ENCODE measurements at regions not wholly inside any gene's neighbourhood (a gene's known extent, or its start where the extent isn't known, plus 50 kb on each side); places are given as distances from the start of the nearest gene placed in this dataset.

DNA sequence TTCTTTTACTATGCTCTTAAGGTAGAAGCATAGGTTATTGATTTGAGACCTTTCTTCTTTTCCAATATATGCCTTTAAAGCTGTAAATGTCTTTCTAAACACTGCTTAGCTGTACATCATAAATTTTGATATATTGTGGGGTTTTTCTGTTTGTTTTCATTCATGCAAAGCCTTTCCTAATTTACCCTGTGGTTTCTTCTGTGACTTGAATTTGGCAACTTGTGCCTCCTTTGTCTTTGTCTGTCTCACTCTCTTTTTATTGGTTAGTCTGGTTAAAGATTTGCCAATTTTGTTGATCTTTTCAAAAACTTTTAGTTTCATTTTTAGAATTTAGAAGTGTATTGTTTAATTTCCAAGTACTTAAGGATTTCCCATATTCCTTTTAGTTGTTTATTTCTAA is 343.1 kb downstream of the OXSM start:
- Histone ChIP-seq H3K9me3 (ENCODE audit: insufficient read depth in 2 of 2, low read depth in 1 of 2, low read length in 1 of 2) (no peaks in the 10 kb centered on the region), H3K9ac (replicated peaks in 1 of 4; ENCODE audit: extremely low read depth in 1 of 4, low read depth in 3 of 4, low read length in 3 of 4) (no peak overlapping the region), H2AFZ (ENCODE audit: low read length) (no peak overlapping the region), H3K4me3 (ENCODE audit: extremely low read depth in 1 of 4, insufficient read depth in 2 of 4, low read depth in 3 of 4, low read length in 4 of 4) (no peak overlapping the region), H4K8ac (ENCODE audit: extremely low read depth, insufficient read depth, low read length) (no peak overlapping the region), H2BK12ac (ENCODE audit: low read depth, low read length) (no peak overlapping the region), H3K36me3 (ENCODE audit: control insufficient read depth in 2 of 4, insufficient read depth in 4 of 4, low read length in 3 of 4) (no peaks in the 10 kb centered on the region), H3K56ac (replicated peaks; ENCODE audit: insufficient read length, low read depth, low read length) (no peak overlapping the region), H3K27me3 (replicated peaks in 1 of 4; ENCODE audit: control insufficient read depth in 3 of 4, extremely low read depth in 1 of 4, insufficient read depth in 3 of 4, low read length in 3 of 4) (no peaks in the 10 kb centered on the region), H3K14ac (ENCODE audit: insufficient read length) (no peak overlapping the region), H3K4me2 (ENCODE audit: insufficient read depth in 1 of 2, low read depth in 2 of 2, low read length in 2 of 2) (no peak overlapping the region), H3K4ac (replicated peaks; ENCODE audit: insufficient read length, low read depth, low read length) (no peak overlapping the region), H3K79me1 (ENCODE audit: low read depth, low read length) (no peaks in the 10 kb centered on the region), H3K18ac (ENCODE audit: extremely low read depth, low read length) (no peak overlapping the region), H4K5ac (ENCODE audit: insufficient read length, low read depth, low read length) (no peak overlapping the region), H2AK5ac (ENCODE audit: low read depth, low read length) (no peak overlapping the region), H4K20me1 (replicated peaks in 1 of 2; ENCODE audit: control insufficient read depth in 1 of 2, insufficient read depth in 2 of 2, low read length in 2 of 2) (no peaks in the 10 kb centered on the region), H4K91ac (replicated peaks; ENCODE audit: insufficient read length, low read length) (no peak overlapping the region), H3K79me2 (ENCODE audit: control insufficient read depth in 1 of 2, insufficient read depth in 2 of 2, low read length in 2 of 2) (no peaks in the 10 kb centered on the region), H2BK5ac (ENCODE audit: low read depth, low read length) (no peak overlapping the region), H3K4me1 (replicated peaks in 1 of 4; ENCODE audit: control insufficient read depth in 3 of 4, insufficient read depth in 4 of 4, low read length in 3 of 4) (no peaks in the 10 kb centered on the region), H3K23me2 (ENCODE audit: low read depth, low read length) (no peaks in the 10 kb centered on the region), H3K27ac (ENCODE audit: low read depth, low read length) (no peak overlapping the region), H2BK120ac (replicated peaks; ENCODE audit: low read depth, low read length) (no peak overlapping the region), H3K23ac (ENCODE audit: insufficient read length) (no peak overlapping the region), H2BK15ac (ENCODE audit: low read length) (no peak overlapping the region), H2BK20ac (ENCODE audit: low read length) (no peak overlapping the region)
- ChIA-PET CTCF (ENCODE audit: partially characterized antibody) (no interaction called here), POLR2A (ENCODE audit: partially characterized antibody) (no interaction called here)
- DNase-seq (ENCODE audit: low read depth in 1 of 2, low spot score in 2 of 2) (no peak), FAIRE-seq (no peak)
- no peak for TF ChIP-seq CHD1 (IDR thresholded peaks at IDR 0.05; ENCODE audit: low read depth, low read length)
- no peak for TF ChIP-seq TCF12 (IDR thresholded peaks at IDR 0.05; ENCODE audit: low read depth, low read length)
- TF ChIP-seq, protein P1, sequence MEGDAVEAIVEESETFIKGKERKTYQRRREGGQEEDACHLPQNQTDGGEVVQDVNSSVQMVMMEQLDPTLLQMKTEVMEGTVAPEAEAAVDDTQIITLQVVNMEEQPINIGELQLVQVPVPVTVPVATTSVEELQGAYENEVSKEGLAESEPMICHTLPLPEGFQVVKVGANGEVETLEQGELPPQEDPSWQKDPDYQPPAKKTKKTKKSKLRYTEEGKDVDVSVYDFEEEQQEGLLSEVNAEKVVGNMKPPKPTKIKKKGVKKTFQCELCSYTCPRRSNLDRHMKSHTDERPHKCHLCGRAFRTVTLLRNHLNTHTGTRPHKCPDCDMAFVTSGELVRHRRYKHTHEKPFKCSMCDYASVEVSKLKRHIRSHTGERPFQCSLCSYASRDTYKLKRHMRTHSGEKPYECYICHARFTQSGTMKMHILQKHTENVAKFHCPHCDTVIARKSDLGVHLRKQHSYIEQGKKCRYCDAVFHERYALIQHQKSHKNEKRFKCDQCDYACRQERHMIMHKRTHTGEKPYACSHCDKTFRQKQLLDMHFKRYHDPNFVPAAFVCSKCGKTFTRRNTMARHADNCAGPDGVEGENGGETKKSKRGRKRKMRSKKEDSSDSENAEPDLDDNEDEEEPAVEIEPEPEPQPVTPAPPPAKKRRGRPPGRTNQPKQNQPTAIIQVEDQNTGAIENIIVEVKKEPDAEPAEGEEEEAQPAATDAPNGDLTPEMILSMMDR (IDR thresholded peaks at IDR 0.05; ENCODE audit: control extremely low read depth in 1 of 3, insufficient read depth in 1 of 3, low read depth in 1 of 3, low read length in 3 of 3): no peak
- no peak for TF ChIP-seq SRF (IDR thresholded peaks at IDR 0.05; ENCODE audit: low read depth, low read length)
- no peak for TF ChIP-seq CTBP2 (IDR thresholded peaks at IDR 0.05; ENCODE audit: borderline replicate concordance, insufficient read depth, insufficient read length, low read length)
- no peak for TF ChIP-seq KDM5A (IDR thresholded peaks at IDR 0.05; ENCODE audit: low read length)
- TF ChIP-seq HDAC6 (IDR thresholded peaks at IDR 0.05; ENCODE audit: low read depth, low read length): no peak
- no peak for TF ChIP-seq SUZ12 (IDR thresholded peaks at IDR 0.05; ENCODE audit: low read length)
- no peak for TF ChIP-seq CBX5 (IDR thresholded peaks at IDR 0.05; ENCODE audit: low read depth, low read length)
- TF ChIP-seq CREB1 (IDR thresholded peaks at IDR 0.05): no peak
- no peak for TF ChIP-seq MAFK (IDR thresholded peaks at IDR 0.05; ENCODE audit: low read depth, low read length)
- no peak for TF ChIP-seq EGR1 (IDR thresholded peaks at IDR 0.05; ENCODE audit: borderline replicate concordance, low read depth, low read length)
- no peak for TF ChIP-seq TAF1 (IDR thresholded peaks at IDR 0.05; ENCODE audit: low read depth, low read length)
- no peak for TF ChIP-seq CHD2 (IDR thresholded peaks at IDR 0.05; ENCODE audit: low read length)
